H1 (cell line): ENCODE measurements at regions not wholly inside any gene's neighbourhood (a gene's known extent, or its start where the extent isn't known, plus 50 kb on each side); places are given as distances from the start of the nearest gene placed in this dataset.

ENCODE experiments used
- BRCA1 ChIP-seq: IDR thresholded peaks from 2 replicates; pipeline ENCODE4 v1.6.1; 2012; ENCODE audit warnings: low read depth, low read length, improper control_type of control experiment
- CTCF ChIP-seq, 3 experiments: IDR thresholded peaks; 1 replicate in 2 of 3; 2 replicates in 1 of 3; pipeline versions ENCODE4 v1.5.1 to v1.6.1; 2011; ENCODE audit warnings: low read length in 3 of 3, mild to moderate bottlenecking in 3 of 3, inconsistent platforms in 2 of 3, low read depth in 1 of 3, moderate library complexity in 1 of 3; ENCODE audit not compliant: insufficient read depth in 1 of 3; ENCODE audit errors: control extremely low read depth in 1 of 3
- E2F6 ChIP-seq: IDR thresholded peaks from 2 replicates; pipeline ENCODE4 v1.6.1; 2012; ENCODE audit warnings: inconsistent platforms
- EP300 ChIP-seq, 2 experiments: IDR thresholded peaks; 1 replicate in 1 of 2; 2 replicates in 1 of 2; pipeline ENCODE4 v1.6.1; 2011 to 2012; ENCODE audit warnings: low read depth in 2 of 2, low read length in 2 of 2, mild to moderate bottlenecking in 2 of 2, borderline replicate concordance in 1 of 2, inconsistent platforms in 1 of 2, moderate library complexity in 1 of 2
- GABPA ChIP-seq: IDR thresholded peaks from 2 replicates; pipeline ENCODE4 v1.6.1; 2011; ENCODE audit warnings: mild to moderate bottlenecking, low read length, moderate library complexity, borderline replicate concordance; ENCODE audit not compliant: insufficient read depth
- GTF2F1 ChIP-seq: IDR thresholded peaks from 2 replicates; pipeline ENCODE4 v1.6.1; 2012; ENCODE audit warnings: low read depth, low read length, improper control_type of control experiment, borderline replicate concordance
- JUN ChIP-seq: IDR thresholded peaks from 2 replicates; pipeline ENCODE4 v1.6.1; 2011; ENCODE audit warnings: low read depth, mild to moderate bottlenecking, improper control_type of control experiment, low read length
- POLR2A ChIP-seq, 2 experiments: IDR thresholded peaks; 1 replicate in 1 of 2; 2 replicates in 1 of 2; pipeline ENCODE4 v1.6.1; 2011; ENCODE audit warnings: low read depth in 2 of 2, low read length in 2 of 2, mild to moderate bottlenecking in 2 of 2; ENCODE audit errors: control extremely low read depth in 1 of 2
- POLR2AphosphoS5 ChIP-seq: IDR thresholded peaks from 2 replicates; pipeline ENCODE4 v1.6.1; 2011; ENCODE audit warnings: low read depth, low read length
- RFX5 ChIP-seq: IDR thresholded peaks from 2 replicates; pipeline ENCODE4 v1.6.1; 2011; ENCODE audit warnings: low read depth, low read length, improper control_type of control experiment, borderline replicate concordance
- TAF1 ChIP-seq: IDR thresholded peaks from 2 replicates; pipeline ENCODE4 v1.6.1; 2011; ENCODE audit warnings: mild to moderate bottlenecking, low read depth, low read length
- TCF12 ChIP-seq: IDR thresholded peaks from 2 replicates; pipeline ENCODE4 v1.6.1; 2011; ENCODE audit warnings: low read depth, mild to moderate bottlenecking, low read length

- no peak for TF ChIP-seq CTCF (IDR thresholded peaks at IDR 0.05; ENCODE audit: control extremely low read depth in 1 of 3, insufficient read depth in 1 of 3, low read depth in 1 of 3, low read length in 3 of 3)
- TF ChIP-seq E2F6: no peak
- no peak for TF ChIP-seq BRCA1
- no peak for TF ChIP-seq EP300 (IDR thresholded peaks at IDR 0.05; ENCODE audit: borderline replicate concordance in 1 of 2, low read depth in 2 of 2, low read length in 2 of 2)
- TF ChIP-seq POLR2AphosphoS5: no peak
- no peak for TF ChIP-seq GABPA
- TF ChIP-seq POLR2A (IDR thresholded peaks at IDR 0.05; ENCODE audit: control extremely low read depth in 1 of 2, low read depth in 2 of 2, low read length in 2 of 2): no peak
- TF ChIP-seq RFX5: no peak
- no peak for TF ChIP-seq TCF12
- TF ChIP-seq GTF2F1: no peak
- TF ChIP-seq TAF1: no peak
- no peak for TF ChIP-seq JUN
Observed at GRCh38 chr18:10143596-10143995, 229.8 kb downstream of the VAPA start.
